Psoas muscle (tissue), 7 donors: ENCODE measurements at regions not wholly inside any gene's neighbourhood (a gene's known extent, or its start where the extent isn't known, plus 50 kb on each side); places are given as distances from the start of the nearest gene placed in this dataset.

ENCODE experiments used
- ATAC-seq, 4 donors: fragments of 200-7000 bp; cut with Tn5 transposase; one replicate each; pipeline ENCODE4 v1.9.1; 2020; ENCODE audit warnings: moderate library complexity in 3 of 4, mild to moderate bottlenecking in 2 of 4
- DNase-seq, 2 donors: peaks; one replicate each; pipeline ENCODE4 v3.0.0-alpha.2; 2020
- H3K27ac ChIP-seq: fragments of 200-600 bp; one replicate; pipeline ENCODE4 v1.8.0; 2022
- H3K27me3 ChIP-seq, 3 donors: fragments of 200-600 bp in 1 of 3; one replicate each; pipeline versions ENCODE4 v1.6.1 to v1.8.0; 2013 to 2022; ENCODE audit warnings: low read length in 2 of 3, mild to moderate bottlenecking in 2 of 3, moderate library complexity in 1 of 3; ENCODE audit not compliant: insufficient read depth in 3 of 3
- H3K36me3 ChIP-seq, 2 donors: fragments of 200-600 bp in 1 of 2; one replicate each; pipeline versions ENCODE4 v1.6.1 to v1.8.0; 2013 to 2022; ENCODE audit warnings: low read depth in 1 of 2, mild to moderate bottlenecking in 1 of 2, moderate library complexity in 1 of 2; ENCODE audit not compliant: insufficient read depth in 1 of 2
- H3K4me1 ChIP-seq: fragments of 200-600 bp; one replicate; pipeline ENCODE4 v1.8.0; 2022
- H3K4me3 ChIP-seq: fragments of 200-600 bp; one replicate; pipeline ENCODE4 v1.8.0; 2022; ENCODE audit warnings: mild to moderate bottlenecking
- H3K9me3 ChIP-seq: fragments of 200-600 bp; one replicate; pipeline ENCODE4 v1.8.0; 2022
- WGBS, 3 donors: extraction: QIAGEN DNeasy Blood & Tissue Kit; methylation state at CpG; one replicate each; pipeline versions ENCODE4 v1.1.6 to v1.1.7; 2013; 5-methylcytosine and 5-hydroxymethylcytosine counted together
- intact Hi-C, 2 donors: fragments of 100-400 bp; cut with DNase I; formaldehyde crosslinking; loops; one replicate each; pipeline versions ENCODE4 v1.11.0 to v1.14.2; 2022
- TF ChIP-seq, protein P1 (sequence below): fragments of 200-600 bp; IDR thresholded peaks from one replicate; pipeline ENCODE4 v1.8.0; 2022; ENCODE audit warnings: antibody characterized with exemption
- donor health status: healthy with polysubstance abuse.
- donor health status: DM: no; HTN: no; CAD: no; lungs with moderate emphysema.
- donor health status: Bipolar disorder and iron deficiency.
- donor health status: healthy.
- donor health status: DM: yes; HTN: yes; CAD: no.
- donor health status: DM: no; HTN: no; CAD: no.
- donor health status: DM: yes; HTN: yes; CAD: no.

DNA sequence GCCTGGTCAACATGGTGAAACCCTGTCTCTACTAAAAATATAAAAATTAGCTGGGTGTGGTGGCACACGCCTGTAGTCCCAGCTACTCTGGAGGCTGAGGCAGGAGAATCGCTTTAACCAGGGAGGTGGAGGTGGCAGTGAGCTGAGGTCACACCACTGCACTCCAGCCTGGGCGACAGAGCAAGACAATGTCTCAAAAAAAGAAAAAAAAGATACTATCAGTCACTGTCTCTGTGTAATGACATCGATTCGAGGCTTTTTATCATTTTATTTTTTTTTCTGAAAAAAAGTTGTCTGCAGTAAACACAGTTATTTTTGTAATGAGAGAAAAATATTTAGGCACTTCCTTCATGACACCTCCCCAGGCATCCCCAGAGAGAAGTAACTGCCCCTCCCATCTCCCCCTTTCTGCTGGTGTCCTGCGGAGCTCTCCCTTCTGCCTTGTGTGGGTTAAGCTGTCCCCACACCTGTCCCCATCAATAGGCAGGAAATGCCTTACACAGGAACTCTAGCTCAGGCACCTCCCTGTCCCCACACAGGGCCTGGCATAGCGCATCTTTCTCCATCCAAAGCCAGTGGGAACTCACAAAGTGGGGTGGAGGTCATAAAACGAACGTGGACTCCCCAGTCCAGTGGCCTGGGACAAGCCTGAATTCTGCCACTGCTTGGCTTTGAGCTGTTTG lies 132.0 kb downstream of the SYF2 start:
- H3K4me1 ChIP-seq: no peaks in the 10 kb centered on the region
- ATAC-seq: no peak
- peaks cover 0 to 2% (median 0%) of the 10 kb centered on the region in 3 donors for H3K27me3 ChIP-seq
- no peak overlapping the region for H3K27ac ChIP-seq
- WGBS, 3 donors: 75 to 84% (median 81%) methylated on average over 9 of the region's 9 CpGs
- no peak for DNase-seq
- intact Hi-C loops: loop anchor here (2.0 to 10.0 kb wide), 5 partner anchors 61 to 253 kb away; no protein-coding TSS in a partner anchor
- H3K4me3 ChIP-seq: no peak overlapping the region
- TF ChIP-seq, protein P1, sequence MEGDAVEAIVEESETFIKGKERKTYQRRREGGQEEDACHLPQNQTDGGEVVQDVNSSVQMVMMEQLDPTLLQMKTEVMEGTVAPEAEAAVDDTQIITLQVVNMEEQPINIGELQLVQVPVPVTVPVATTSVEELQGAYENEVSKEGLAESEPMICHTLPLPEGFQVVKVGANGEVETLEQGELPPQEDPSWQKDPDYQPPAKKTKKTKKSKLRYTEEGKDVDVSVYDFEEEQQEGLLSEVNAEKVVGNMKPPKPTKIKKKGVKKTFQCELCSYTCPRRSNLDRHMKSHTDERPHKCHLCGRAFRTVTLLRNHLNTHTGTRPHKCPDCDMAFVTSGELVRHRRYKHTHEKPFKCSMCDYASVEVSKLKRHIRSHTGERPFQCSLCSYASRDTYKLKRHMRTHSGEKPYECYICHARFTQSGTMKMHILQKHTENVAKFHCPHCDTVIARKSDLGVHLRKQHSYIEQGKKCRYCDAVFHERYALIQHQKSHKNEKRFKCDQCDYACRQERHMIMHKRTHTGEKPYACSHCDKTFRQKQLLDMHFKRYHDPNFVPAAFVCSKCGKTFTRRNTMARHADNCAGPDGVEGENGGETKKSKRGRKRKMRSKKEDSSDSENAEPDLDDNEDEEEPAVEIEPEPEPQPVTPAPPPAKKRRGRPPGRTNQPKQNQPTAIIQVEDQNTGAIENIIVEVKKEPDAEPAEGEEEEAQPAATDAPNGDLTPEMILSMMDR: no peak
- no peaks in the 10 kb centered on the region for H3K36me3 ChIP-seq
- H3K9me3 ChIP-seq: no peaks in the 10 kb centered on the region

GRCh38 chr1:25099343-25099951 lies 132.9 kb downstream of the SYF2 start:
- Histone ChIP-seq H3K27me3 (peaks cover 0 to 2% (median 0%) of the 10 kb centered on the region in 3 donors), H3K4me3 (no peak overlapping the region), H3K27ac (no peak overlapping the region), H3K9me3 (no peaks in the 10 kb centered on the region), H3K36me3 (no peaks in the 10 kb centered on the region), H3K4me1 (no peaks in the 10 kb centered on the region)
- TF ChIP-seq, protein P1: no peak
- ATAC-seq (no peak), DNase-seq (peak in 1 of 2 donors; percentile 60)
- WGBS, 3 donors: 34 to 37% (median 34%) methylated on average over 11 of the region's 11 CpGs
- intact Hi-C loops: no loop called here

- H3K27ac ChIP-seq: no peak overlapping the region
- 73 to 74% (median 73%) methylated on average over 4 of the region's 4 CpGs for WGBS, 3 donors
- intact Hi-C loops: no loop called here
- H3K36me3 ChIP-seq: no peaks in the 10 kb centered on the region
- no peak overlapping the region for H3K4me3 ChIP-seq
- H3K4me1 ChIP-seq: no peaks in the 10 kb centered on the region
- no peaks in the 10 kb centered on the region for H3K9me3 ChIP-seq
- DNase-seq: no peak
- no peak for ATAC-seq
- H3K27me3 ChIP-seq: peaks cover 0 to 2% (median 0%) of the 10 kb centered on the region in 3 donors
- TF ChIP-seq, protein P1: no peak
These were observed 133.6 kb downstream of the SYF2 start for GRCh38 chr1:25098717-25099116.

GRCh38 chr1:25096307-25097150 lies 135.8 kb downstream of the SYF2 start:
- Histone ChIP-seq H3K27me3 (no peaks in the 10 kb centered on the region), H3K9me3 (no peaks in the 10 kb centered on the region), H3K4me3 (no peak overlapping the region), H3K4me1 (no peaks in the 10 kb centered on the region), H3K36me3 (no peaks in the 10 kb centered on the region), H3K27ac (no peak overlapping the region)
- TF ChIP-seq, protein P1: no peak
- DNase-seq (no peak), ATAC-seq (no peak)
- WGBS, 3 donors: 66 to 78% (median 74%) methylated on average over 8 of the region's 8 CpGs
- intact Hi-C loops: loop anchor here in 1 of 2 donors (2.0 kb wide), 1 partner anchor 164 kb away; no protein-coding TSS in a partner anchor
